Mammary epithelial cell (primary cell): ENCODE measurements at regions not wholly inside any gene's neighbourhood (a gene's known extent, or its start where the extent isn't known, plus 50 kb on each side); places are given as distances from the start of the nearest gene placed in this dataset.

Experiments used
- CTCF ChIP-seq, 2 donors: IDR thresholded peaks in 1 of 2; conservative IDR thresholded peaks in 1 of 2; 2 replicates each; pipeline ENCODE4 v1.5.1; 2011 to 2012; ENCODE audit warnings: inconsistent platforms in 2 of 2, low read length in 2 of 2, mild to moderate bottlenecking in 2 of 2, control low read depth in 1 of 2, low read depth in 1 of 2; ENCODE audit not compliant: insufficient read depth in 1 of 2; ENCODE audit errors: extremely low read depth in 1 of 2
- EZH2 ChIP-seq: IDR thresholded peaks from 2 replicates; pipeline ENCODE4 v1.6.1; 2012; ENCODE audit warnings: low read length, inconsistent platforms, borderline replicate concordance

GRCh38 chr2:9146646-9147045 is 60.0 kb upstream of the ASAP2 start:
- TF ChIP-seq CTCF (conservative IDR thresholded peaks at IDR 0.05 in 1 of 2, IDR thresholded peaks at IDR 0.05 in 1 of 2; ENCODE audit: extremely low read depth in 1 of 2, insufficient read depth in 1 of 2, low read depth in 1 of 2, low read length in 2 of 2) (no peak), EZH2 (no peak)
